ENCODE measurements at regions not wholly inside any gene's neighbourhood (a gene's known extent, or its start where the extent isn't known, plus 50 kb on each side); places are given as distances from the start of the nearest gene placed in this dataset.

DNA sequence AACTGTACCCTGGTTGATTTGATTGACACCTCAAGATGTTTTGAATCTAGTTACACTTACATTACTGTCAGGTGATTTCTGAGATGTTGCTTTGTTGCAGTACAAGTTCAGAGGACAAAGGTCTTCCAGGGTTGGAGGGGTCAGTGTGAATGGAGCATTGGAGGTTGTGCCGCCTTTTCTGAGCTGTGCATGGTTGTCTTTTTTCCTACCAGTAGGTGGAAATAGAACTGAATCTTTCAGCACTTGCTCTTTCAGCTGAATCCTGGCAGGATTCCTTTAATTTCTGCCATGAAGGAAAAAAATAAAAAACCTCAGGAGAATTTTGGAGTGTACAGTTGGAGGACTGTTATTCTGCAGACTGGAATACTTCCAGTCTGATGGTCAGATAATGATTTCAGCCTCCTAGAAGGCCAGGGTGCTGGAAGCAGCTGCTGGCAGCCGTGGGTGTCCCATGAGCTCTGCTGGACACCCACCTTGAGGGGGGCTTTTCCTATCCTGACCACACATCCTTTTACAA lies 82.7 kb downstream of the PLCE1 start:
- no peak for TF ChIP-seq GTF2F1 (IDR thresholded peaks at IDR 0.05; ENCODE audit: borderline replicate concordance, low read depth, low read length)
- no peak for TF ChIP-seq EZH2 (IDR thresholded peaks at IDR 0.05; ENCODE audit: low read depth, low read length, severe bottlenecking)
- TF ChIP-seq, protein P1, sequence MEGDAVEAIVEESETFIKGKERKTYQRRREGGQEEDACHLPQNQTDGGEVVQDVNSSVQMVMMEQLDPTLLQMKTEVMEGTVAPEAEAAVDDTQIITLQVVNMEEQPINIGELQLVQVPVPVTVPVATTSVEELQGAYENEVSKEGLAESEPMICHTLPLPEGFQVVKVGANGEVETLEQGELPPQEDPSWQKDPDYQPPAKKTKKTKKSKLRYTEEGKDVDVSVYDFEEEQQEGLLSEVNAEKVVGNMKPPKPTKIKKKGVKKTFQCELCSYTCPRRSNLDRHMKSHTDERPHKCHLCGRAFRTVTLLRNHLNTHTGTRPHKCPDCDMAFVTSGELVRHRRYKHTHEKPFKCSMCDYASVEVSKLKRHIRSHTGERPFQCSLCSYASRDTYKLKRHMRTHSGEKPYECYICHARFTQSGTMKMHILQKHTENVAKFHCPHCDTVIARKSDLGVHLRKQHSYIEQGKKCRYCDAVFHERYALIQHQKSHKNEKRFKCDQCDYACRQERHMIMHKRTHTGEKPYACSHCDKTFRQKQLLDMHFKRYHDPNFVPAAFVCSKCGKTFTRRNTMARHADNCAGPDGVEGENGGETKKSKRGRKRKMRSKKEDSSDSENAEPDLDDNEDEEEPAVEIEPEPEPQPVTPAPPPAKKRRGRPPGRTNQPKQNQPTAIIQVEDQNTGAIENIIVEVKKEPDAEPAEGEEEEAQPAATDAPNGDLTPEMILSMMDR (IDR thresholded peaks at IDR 0.05; ENCODE audit: control extremely low read depth in 1 of 3, insufficient read depth in 1 of 3, low read depth in 1 of 3, low read length in 3 of 3), result peak in 1 of 3 experiments; percentile 36; a peak in 2 of 4 replicates
- TF ChIP-seq NRF1 (IDR thresholded peaks at IDR 0.05; ENCODE audit: low read depth, low read length), result no peak
- TF ChIP-seq KDM1A (IDR thresholded peaks at IDR 0.05; ENCODE audit: borderline replicate concordance, low read length), result no peak
- TF ChIP-seq TAF1 (IDR thresholded peaks at IDR 0.05; ENCODE audit: low read depth, low read length), result no peak
- no peak for TF ChIP-seq RFX5 (IDR thresholded peaks at IDR 0.05; ENCODE audit: borderline replicate concordance, low read depth, low read length)
- TF ChIP-seq HDAC6 (IDR thresholded peaks at IDR 0.05; ENCODE audit: low read depth, low read length), result no peak
- TF ChIP-seq, protein P2, sequence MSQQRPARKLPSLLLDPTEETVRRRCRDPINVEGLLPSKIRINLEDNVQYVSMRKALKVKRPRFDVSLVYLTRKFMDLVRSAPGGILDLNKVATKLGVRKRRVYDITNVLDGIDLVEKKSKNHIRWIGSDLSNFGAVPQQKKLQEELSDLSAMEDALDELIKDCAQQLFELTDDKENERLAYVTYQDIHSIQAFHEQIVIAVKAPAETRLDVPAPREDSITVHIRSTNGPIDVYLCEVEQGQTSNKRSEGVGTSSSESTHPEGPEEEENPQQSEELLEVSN (IDR thresholded peaks at IDR 0.05), result no peak
- no peak for TF ChIP-seq JUN (IDR thresholded peaks at IDR 0.05; ENCODE audit: low read depth, low read length)
- no peak for TF ChIP-seq CHD1 (IDR thresholded peaks at IDR 0.05; ENCODE audit: low read depth, low read length)
- TF ChIP-seq SRF (IDR thresholded peaks at IDR 0.05; ENCODE audit: low read depth, low read length), result no peak

Measured in H1 (cell line).